Ecto neural progenitor cell (in vitro differentiated cells): ENCODE measurements at regions not wholly inside any gene's neighbourhood (a gene's known extent, or its start where the extent isn't known, plus 50 kb on each side); places are given as distances from the start of the nearest gene placed in this dataset.

Source experiments
- DNase-seq: peaks from one replicate; pipeline ENCODE4 v3.0.0-alpha.2; 2018; ENCODE audit warnings: low spot score

DNA sequence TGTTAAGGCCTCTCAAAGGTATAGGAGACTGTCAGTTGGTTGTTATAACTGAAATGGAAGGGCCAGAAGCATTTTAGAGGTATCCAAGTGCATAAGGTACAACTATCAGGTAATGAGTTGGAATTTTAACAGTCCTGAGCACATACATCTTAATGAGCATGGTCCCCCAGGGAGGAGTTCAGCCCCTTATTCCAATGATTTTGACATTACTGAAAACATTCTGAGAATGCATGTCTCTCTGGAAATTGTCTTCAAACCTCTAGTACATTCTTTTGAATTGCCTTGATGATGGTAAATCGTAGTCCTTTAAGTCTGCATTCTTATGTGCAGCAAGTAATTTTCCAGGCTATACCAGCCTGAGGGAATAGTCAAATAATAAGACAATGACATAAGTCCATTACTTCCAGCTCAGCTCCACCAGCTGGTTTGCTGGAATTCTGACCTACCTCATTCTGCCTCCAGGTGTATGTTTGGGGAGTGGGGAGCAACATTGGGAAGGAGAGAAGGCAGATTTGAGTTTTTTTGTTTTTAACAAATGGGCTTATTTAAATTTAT lies 239.2 kb downstream of the MSRB3 start:
- DNase-seq = no peak

DNA sequence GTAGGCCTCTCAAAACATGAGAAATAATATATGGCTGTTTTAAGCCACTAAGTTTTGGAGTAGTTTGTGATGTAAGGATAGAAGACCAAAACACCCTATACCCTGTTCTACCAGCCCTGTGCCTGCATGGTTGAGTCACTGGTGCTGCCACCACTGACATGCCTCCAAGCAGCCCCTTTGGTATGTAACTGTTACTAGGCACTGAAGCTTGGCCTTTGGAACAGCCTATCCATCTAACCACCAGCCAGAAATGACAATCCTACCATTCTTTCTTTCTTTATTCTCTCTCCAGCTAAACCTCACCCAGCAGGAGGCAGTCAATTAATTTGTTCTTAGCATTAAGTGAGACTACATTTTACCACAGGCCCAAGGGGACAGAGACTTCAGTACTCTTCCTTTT lies 240.3 kb downstream of the MSRB3 start:
- no peak for DNase-seq

DNA sequence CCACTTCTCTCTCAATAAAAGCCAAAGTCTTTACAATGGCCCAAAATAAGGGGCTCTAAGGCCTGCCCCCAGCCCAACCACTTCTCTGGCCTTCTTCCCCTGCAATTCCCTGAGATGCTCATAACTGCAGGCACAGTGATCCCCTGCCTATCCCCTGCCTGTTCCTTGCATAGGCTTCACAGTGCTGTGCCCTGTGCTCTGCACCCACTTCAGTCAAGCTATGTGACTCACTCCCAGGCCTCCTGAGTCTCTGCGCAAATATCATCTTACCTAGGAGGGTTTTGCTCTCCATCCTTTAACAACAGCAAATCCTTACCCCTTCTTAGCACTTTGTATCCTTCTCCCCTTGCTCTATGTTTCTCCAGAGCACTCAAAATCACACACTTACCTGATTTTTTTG lies 242.2 kb downstream of the MSRB3 start:
- no peak for DNase-seq

DNA sequence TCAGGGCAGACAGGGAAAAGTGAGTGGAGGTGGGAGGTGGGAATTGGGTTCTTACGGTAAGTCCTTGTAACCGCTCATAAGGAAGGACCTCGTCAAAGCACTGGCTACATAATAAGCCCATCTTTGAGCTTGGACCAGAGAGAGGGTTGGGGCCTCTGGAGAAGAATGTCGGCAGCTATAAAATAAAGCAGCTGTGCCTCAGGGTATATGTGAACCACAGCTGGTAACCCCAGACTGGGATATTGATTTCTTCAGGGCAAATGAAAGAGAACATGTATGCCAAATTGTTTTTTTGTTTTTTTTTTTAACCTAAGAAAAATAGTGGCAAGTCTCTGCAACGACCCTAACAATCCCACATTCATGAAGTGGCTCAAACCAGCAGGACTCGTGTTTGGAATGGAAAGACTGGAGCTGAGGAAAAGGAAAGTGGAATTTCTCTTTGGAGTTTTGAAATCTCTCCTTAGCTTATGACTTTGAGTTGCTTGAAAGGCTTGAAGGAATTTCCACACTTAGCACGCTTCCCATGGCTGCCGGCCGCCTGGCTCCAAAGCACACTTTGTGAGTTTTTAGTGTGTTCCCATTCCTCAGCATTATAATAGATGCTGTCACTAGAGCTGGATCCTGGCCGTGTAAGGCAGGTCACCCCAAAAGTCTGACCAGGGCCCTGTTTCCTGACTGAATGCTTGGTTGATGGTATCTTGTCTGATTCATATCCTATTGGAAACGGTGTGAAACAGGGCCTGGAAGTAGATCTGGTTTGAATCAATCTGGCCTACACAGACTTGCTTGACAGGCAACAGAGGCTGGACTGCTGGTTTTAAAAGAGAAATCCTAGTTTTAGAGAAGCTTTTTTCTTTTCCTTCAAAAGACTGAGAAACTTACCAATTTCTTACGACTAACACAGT lies 244.7 kb downstream of the MSRB3 start:
- DNase-seq = no peak

DNA sequence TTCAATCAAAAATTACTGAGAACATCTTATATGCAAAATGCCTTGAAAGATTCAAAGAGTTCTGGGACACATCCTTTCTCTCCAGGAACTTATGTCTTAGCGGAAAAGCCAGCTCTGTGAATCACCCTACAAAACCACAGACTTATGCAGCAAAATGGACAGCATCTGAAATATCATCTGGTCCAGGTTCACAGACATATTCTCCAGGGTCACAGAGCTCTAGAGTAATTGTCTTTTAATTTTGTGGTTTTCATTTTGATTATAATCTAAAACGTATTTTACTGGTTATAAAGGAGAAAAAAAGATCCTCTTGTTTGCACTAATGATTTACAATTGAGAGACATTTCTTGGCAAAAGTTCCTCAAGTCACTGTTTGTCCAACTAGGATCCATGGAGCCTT lies 246.2 kb downstream of the MSRB3 start:
- DNase-seq = no peak

DNA sequence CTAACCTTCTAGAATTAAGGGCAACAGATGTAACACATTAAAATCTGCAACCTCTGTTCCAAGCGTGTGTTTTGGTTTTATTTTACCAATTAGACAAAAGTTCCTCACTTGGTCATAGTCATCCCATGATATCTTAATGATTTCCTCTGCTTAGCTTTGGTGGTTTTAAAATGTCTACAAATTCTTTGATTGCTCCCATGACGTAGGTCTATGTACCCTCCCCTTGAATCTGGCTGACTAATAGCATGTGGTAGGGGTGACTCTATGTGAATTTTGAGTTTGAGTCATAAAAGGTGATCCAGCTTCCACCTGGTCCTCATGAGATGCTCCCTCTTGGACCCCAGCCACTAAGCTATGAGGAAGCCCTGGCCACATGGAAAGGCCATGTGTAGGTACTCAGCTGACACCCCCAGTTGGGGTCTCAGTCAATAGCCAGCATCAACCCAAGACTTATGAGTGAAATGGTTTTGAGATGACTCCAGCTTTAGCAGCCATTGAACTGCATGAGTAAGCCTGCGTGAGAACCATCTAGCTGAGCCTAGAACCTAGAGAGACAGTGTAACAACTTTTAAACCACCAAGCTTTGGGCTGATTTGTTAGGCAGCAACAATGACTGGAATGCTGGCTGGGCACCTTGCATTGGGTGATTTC lies 247.1 kb downstream of the MSRB3 start:
- no peak for DNase-seq

DNA sequence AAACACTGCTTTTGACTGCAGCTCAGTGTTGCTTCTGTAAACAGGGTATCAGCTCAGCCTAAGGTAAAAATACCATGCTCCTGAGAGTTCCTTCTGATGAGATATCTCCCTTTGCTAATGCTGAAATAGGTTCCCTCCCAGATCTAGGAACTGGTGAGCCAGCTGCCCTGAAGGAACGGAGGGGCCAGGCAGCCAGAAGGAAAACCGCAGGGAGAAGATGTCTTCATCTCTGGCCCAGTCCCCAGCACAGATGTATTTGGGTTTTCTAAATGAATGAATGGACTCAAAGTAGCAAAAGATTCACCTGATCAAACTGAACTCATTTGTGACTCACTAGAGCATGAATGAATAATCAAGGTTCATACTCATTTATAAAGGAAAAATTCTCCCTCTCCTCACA lies 247.8 kb downstream of the MSRB3 start:
- no peak for DNase-seq

DNA sequence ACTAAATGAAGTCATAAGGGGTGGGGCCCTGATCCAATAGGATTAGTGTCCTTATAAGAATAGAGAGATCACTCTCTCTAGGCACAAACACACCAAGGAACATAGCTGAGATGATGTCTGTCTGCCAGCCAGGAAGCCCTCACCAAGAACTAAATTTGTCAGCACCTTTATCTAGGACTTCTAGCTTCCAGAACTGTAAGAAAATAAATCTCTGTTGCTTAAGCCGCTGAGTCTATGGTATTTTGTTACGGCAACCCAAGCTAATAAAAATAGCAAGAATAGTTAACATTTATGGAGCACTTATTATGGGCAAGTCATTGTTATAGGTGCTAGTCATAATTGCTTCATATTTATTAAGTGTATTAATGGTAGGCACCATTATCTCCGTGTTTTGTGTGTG lies 249.6 kb downstream of the MSRB3 start:
- DNase-seq = no peak

DNA sequence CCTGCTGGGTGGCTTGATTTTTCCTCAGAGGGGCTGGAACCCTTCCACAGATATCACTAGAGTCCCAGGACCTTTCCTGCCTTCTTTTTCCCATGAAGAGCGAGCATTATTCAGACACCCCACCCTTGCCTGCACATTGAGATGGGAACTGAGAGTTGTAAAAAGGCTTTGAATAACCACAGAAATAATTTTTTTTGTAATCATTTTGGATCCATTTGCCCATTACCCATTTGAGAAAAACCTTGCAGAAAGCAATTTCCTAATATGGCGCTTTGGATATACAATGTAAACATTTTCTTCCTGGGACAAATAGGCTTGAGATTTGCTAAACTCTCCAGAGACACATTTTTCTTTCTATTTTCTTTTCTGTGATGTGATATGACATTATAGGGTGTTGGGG lies 250.6 kb downstream of the MSRB3 start:
- no peak for DNase-seq

DNA sequence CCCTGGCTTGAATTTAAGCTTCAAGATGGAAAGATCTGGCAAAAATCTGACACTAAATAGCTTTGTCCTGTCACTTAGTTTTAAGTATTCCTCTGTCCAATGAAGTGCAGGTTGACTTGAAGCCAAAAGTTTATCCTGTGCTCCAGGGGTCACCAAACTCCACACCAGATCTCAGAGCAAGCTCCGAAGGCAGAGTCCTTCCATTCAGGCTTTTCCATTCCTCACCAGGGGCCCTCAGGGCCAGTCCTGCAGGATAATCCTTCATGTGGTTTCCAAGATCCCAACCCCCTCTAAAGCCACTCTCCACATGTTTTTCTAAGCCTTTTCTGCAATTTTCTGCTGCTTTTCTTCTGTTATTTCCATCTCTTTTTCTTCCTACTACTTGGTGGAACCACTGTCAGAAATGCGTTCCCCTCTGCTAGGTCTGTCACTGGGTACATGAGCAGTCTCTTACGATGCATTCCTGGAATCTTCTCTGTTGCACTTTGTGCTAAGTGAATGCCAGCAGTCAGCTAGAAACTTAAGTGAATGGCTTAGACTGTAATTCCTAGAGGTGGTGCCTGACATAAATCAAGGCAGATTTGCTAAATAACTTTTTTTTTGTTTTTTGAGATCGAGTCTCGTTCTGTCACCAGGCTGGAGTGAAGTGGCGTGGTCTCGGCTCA lies 251.4 kb downstream of the MSRB3 start:
- DNase-seq = no peak

DNA sequence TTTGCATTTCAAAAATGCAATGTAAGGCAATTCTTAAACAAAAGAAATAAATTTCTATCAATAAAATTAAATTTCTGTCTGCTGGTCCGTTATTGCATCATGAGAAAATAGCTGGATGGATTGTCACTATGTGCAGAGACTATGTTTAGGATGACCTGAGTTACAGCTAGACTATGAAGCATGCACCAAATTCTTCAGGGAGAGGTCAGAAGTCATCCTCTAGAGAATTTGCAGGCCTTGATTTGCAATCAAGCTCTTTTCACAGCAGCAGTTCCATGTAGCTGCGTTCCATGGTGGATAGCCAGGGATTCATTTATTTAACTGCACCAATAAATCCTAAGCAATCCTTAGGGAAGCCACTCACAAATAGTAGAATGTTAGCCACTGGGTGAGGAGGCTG lies 253.7 kb downstream of the MSRB3 start:
- no peak for DNase-seq

DNA sequence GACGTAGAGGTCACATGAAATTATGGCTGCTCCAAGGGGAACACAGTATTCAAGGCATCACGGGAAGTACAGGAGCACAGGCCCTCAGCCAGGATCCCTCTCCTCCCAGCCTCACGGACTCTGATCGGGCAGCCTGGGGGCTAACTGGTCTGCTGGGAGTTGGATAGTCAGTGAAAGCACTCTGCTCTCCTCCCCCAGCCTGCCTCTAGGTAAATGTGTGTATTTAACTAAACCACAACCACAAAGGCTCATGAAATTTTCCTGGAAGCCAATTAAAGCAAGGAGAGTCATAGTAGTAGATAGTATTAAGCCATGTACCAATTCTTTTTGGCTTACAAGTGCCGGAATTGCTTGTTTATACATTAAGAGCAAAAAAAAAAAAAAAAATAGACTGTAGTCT lies 254.3 kb downstream of the MSRB3 start:
- DNase-seq = no peak

DNA sequence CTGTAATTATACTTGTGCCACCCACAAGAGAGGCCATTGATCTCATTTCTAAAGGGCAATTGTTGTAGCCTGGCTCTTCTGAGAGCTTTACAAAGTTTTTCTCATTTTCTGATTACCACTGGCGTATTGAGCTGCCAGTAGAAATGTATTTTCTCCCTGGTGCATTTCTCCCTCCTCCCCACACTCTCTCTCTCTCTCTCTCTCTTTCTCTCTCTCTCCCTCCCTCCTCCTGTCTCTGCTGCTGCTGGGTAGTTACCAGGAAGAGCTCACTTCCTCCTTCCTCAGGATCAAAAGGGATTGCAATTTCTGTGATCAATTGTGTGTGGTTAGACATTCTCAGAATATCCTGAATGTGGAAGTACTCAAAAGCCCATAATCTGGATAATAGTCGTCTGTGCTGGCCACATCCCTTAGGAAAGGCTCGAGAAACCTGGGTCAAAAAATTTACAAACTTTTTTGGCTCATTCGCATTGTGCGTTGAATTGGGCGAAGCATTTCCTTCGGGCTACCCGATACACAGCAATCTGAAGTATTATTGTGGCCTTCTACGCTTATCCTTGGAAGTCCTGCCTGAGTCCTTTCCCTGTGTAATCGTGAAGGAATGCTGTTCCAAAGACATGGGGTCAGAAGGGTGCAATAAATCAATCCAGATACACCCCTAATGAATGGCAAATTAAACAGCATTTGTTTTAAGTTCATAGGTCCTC lies 254.8 kb downstream of the MSRB3 start:
- DNase-seq = no peak

DNA sequence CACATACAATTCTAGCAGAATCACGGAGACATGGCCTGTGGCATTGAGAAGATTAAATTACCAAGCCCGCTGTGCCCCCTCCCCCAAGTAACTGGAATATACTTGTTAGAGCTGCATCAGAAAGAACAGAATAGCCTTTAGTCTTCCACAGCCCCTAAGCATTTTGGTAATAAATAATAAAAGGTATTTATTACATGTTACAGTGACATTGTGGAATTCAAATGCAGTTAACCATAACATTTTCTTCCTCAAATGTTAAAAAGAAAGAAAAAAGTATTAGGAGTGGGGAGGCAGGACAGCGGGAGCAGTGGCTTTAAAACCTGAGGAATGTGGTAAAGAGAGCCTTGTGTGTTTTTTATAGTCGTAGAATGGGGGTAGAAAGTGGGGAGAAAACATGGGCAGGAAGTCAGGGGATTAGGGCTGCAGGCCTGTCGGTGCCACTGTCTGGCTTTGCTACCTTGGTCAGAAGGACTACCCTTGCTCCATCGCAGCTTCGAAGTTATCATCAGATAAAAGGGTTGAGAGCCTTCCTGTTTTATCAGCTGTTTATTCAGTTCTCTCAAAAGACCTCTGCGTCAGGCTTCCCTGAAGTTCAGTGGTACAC lies 255.9 kb downstream of the MSRB3 start:
- DNase-seq = no peak

DNA sequence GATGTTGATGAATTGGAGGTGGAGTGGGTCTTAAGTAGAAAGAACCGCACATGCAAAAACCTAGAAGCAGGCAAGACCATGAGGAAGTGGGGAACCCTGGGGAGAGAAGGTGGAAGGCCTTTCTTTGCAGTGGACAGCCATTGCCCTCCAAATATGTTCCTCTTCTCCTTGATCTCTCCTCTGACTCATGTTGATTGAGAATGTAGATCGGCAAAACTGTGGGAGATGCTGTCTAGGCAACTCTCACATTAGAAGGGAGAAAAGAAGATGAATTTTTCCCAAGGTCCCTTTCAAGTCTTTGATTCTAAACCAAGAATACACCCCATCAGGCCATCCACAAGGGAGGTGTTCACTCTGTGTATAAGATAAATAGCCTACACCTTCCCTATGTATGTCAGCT lies 257.5 kb downstream of the MSRB3 start:
- no peak for DNase-seq

DNA sequence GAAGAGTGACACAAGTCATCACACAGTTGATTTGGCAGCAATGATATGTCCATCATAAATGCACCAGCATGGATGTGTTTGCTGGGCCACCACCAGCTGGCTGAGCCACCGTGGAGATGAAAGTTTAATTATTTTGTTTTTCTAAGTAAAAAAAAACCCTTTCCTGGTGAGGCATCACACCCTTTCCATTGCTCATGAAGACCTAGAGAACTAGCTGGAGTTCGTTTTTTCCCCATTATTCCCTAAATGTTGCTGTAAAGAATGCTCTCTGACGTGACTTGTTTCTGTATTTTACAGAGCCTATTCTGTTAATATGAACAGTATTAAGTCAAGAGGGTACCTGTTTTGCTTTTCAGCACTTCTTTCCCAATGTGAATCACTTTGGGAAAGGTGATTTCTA lies 257.9 kb downstream of the MSRB3 start:
- no peak for DNase-seq

DNA sequence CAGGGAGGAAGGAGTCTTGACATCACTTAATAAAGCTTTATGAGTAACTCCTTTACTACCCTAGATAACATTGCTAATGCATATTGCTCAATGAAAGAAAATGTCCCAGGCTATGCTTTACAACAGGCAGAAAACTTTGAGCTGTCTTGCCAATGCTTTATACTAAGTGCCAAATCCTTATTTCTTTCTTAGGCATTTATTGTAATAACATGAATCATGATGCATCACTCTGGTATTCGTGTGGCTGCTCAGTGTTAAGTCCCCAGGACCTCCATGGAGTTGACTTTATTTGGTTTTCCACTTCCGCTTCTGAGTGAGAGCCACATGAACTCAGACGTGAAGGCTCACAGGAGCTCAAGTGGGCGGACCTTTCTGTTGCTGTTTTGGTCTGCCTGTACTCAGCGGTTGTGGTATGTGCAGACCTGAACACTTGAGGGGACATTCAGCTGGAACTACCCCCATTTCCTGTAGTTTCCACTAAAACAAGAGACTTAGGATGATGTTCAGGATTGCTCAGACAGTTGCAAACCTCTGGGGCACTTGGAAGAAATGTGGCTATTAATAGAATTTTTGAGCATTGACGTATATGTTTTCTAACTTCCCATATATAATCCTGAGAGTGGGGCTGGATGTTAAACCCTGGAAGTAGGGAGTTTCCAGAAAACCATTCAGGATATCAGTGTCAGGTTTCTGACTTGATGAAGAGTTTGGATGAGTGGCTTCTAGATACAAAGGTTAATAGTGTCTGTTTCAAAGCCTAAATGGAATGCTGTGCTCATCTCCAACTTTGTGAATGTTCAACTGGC lies 258.6 kb downstream of the MSRB3 start:
- no peak for DNase-seq

DNA sequence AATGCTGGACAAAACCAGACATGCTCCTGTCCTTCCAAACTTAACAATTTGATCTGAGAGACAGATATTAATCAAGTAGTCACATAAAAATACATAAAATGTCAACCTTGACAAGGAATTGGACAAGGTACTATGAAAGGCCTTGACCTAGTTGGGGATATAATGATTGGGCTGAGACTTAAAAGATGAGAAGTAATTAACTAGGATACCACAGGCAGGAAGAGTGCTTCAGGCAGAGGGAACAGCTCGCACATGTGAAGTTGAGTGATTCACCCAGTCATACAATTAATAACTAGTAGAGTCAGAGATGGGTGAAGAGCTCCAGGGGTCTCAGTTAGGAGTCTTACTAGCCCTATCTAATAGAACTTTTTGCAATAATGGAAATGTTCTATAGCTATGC lies 259.5 kb downstream of the MSRB3 start:
- no peak for DNase-seq

DNA sequence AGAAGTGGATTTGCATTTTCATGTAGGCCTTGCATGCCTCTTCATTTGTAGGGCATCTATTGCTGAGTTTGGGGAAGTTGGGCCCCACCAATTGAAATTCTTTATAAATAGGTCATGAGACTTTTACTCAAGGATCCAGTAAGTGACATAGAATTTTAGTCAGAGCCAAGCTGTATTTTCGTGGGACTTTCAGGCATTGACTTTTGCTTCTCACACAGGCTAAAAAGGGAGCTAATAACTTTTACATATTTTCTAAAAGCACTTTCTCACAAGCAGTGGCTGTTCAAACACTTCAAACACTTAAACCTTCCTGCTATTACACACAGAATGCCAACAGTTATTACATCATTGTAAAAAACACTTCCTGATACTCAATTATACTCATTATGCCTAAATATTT lies 260.5 kb downstream of the MSRB3 start:
- DNase-seq = no peak

DNA sequence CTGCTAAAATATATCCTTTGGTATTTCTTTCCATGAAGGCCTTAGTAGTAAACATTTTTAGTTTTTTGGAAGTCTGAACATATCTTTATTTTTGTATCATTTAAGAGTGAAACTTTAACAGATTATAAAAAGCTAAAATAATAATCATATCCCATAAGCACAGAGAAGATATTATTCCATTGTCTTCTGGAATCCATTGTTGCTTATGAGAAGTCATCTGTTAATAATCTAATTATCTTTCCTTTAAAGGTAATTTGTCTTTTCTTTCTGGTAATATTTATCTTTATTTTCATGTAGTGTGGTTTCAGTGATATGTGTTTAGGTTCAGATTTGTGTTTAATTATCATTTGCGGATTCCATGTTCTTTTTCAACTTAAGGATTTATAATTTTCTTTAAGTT lies 261.7 kb downstream of the MSRB3 start:
- no peak for DNase-seq

DNA sequence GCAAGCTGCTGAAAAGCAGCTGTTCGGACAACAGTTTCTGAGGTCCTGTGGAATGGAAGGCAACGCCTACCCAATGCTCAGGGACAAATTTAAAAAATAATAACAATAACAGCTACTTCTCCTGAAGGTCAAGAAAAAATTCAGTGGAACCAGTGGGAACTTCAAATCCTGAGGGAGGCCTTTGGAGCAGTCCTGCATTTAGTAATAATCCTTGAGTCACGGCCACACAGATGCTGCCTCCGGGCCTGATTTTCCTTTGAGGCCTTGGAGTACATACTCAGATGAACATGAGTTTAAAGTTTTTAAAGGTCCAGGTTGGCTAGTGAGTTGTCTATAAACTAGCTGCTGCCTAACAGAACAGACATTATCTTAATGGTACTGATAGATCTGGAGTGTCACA lies 268.0 kb downstream of the MSRB3 start:
- no peak for DNase-seq
